HG03196 (cell line): ENCODE measurements at regions not wholly inside any gene's neighbourhood (a gene's known extent, or its start where the extent isn't known, plus 50 kb on each side); places are given as distances from the start of the nearest gene placed in this dataset.
"Not testable (repeated sequence)": the region's sequence is repeated elsewhere in the genome, so short reads cannot be mapped to it uniquely, and the experiment has no call there.

Experiments used
- ATAC-seq: cut with Tn5 transposase; IDR thresholded peaks from one replicate; pipeline ENCODE4 v1.9.1; 2021; ENCODE audit not compliant: unreplicated experiment

DNA sequence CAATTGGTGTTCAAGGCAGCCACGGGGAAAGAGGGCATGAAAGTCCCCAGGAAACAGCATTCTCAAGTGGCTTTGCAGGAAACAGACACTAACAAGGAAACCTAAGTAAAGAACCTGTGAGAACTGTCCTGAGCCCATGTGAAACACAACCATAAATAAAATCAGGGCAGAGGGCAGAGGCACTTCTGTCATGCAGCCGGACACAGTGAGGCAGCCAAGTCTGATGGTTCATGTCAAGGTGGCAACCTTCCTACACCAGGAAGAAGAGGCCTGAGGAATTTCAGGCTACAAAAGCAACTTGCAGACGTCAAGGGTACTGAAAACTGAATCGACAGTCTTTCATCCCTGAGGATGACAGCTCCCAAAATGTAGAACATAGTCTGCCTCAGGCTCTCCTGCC is 458.2 kb upstream of the NPVF start:
- ATAC-seq: no peak

DNA sequence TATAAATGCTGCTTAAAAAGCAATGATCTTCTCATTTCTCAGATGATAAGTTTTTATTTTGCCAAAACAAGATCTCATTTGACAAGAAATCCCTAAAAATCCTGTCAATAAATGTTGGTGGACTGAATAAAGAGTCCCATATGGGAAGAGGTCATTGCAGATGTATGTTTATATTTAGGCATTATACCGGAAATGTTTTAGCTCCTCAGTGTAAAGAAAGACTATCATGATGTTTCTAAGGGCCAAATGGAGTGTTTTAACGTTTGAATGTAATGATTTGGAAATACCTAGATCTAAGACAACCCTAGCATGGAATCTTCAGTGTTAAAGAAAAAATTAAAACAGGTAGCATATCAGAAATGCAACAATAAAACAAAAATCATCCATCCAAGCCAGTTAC is 457.8 kb upstream of the NFE2L3 start:
- ATAC-seq: no peak

DNA sequence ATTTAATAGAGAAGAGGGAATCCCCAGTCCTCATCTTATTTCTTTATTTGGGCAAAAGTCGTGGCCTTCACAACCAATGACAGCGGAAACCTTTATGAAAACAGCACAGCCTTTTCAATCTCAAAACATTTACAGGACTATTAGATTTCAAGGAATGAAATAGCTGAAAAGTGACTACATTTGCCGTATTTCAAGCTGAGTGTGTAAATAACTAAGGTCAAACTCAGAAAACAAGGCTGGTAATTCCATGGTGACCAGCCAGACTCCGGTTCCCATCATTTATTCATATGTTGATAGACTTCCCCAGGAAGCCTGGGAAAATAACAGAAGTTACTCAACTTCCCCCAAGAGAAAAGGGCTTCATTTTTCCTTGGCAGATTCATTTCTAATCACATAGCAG is 457.3 kb upstream of the NFE2L3 start:
- no peak for ATAC-seq

DNA sequence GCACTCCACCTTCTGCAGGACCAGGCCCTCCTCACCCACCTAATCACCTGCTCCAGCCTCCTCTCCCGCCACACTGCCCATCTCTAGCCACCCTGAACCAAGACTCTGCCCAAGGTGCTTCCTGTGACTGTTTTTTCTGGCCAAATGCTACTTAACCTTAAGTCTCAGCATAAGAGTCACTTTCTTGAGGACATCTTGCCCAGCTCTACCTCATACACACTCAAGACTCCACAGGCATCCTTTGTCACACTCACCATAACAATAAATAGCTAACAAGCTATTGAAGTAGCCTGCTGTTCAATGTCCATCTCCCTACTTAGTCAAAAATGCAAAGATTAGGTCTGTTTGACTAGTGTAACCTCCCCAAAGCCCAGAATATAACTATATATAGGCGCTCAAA is 455.4 kb upstream of the NFE2L3 start:
- ATAC-seq: no peak

DNA sequence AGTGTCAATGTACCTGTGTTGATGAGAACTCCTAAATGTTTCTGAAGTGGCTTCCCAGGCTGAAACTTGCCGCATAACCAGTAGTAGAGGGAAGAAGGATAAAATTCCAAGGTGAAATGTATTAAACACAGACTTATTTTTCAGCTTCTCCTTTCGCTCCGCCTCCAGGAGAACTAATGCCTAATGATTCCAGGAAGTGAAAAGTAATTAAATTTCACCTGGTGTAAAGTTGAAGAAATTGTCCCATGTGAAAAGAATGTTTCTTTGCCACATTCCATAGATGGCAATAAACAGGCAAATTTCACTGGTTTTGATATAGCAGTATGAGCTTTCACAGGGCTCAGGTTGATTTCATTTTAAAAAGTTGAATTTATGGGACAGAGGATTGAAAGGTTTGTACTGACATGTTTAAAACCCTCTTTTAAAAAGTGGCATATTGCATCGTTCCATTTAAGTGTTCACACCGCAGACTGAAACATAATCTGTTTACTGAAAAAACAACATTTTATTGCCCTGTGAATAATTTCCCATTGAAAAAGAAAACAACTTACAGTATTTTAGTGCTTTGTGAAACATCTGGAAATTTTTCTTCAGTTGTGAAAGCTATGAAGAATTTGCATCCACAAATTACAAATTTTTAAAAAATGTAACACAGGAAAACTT is 453.4 kb upstream of the NFE2L3 start:
- ATAC-seq: no peak

DNA sequence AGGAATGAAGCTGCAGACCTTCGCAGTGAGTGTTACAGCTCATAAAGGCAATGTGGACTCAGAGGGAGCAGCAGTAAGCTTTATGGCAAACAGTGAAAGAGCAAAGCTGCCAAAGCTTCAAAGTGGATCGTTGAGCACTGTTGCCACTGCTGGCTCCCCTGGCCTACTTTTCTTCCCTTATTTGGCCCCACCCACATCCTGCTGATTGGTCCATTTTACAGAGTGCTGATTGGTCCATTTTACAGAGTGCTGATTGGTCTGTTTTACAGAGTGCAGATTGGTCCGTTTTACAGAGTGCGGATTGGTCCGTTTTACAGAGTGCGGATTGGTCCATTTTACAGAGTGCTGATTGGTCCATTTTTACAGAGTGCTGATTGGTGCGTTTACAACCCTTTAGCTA is 451.9 kb upstream of the NFE2L3 start:
- not testable (repeated sequence) for ATAC-seq

DNA sequence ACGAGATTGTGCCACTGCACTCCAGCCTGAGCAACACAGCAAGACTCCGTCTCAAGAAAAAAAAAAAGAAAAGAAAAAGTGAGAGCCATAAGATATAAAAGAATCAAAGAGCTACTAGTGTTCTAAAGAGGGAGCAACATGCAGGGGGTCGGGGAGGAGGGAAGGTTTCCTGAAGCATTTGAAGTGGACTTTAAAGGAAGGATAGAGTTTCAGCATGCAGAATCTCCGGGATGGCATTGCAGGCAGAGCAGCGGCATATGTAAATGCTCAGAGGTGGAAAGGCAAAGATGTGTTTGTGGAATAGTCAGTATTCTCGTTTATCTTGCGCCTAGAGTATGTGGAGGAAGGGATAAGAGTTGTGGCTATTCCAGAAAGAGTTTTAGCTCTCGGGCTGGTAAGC is 447.6 kb upstream of the NFE2L3 start:
- ATAC-seq: no peak

DNA sequence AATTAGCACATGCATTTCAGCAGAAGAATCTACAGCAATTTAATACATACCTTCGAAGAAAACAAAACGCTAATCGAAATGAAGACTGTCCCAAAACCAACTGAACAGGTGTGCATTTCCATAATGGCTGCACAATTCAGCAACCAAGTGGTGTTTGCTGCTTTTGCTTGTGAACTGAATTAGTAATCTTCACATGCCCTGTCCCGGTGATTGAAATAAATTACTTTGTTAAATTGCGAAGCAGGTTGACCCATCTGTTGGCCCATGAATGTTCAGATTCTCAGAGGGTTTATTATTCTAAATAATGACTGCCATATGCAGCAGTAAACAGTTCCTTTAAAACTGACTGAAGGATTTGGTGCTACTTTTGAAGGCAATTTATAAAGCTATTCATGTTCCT is 445.2 kb upstream of the NFE2L3 start:
- no peak for ATAC-seq

DNA sequence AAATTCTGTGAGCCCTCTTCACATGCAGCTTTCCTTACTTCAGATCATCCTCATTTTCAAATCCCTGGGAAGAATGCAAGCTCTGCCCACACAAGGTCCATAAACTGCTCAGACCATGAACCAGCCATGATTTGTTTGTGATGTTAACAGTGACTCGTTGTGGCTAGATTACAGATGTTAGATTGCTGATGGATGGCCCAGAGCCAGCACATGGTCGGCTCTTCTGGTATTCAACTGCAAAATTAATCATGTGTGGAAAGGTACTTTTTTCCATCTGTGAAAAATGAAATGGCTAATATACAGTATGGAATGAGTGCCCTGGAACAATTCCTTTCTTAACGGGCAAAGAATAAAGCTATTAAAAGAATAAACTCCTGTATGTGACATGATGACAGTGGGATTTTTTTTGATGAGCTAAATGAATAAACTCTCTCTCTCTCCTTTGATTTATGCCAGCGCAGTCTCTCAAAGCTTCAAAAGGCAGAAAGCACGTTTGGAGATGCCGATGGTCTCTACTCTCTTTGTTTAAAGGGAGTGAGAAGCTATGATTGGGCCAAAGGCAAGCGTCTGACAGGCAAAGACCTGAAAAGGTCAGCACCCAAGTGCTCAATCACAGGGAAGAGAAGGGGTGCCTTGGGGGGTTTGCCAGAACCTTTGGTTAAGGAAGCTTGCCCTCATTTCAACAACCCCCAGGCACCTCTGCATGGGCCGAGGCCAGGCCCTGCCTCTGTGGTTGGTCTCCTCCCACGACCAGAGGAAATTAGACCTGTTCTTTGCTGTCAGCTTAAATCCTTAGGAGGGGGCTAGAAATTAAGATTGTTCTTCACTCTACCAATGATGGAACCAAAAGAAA is 444.0 kb upstream of the NFE2L3 start:
- no peak for ATAC-seq

DNA sequence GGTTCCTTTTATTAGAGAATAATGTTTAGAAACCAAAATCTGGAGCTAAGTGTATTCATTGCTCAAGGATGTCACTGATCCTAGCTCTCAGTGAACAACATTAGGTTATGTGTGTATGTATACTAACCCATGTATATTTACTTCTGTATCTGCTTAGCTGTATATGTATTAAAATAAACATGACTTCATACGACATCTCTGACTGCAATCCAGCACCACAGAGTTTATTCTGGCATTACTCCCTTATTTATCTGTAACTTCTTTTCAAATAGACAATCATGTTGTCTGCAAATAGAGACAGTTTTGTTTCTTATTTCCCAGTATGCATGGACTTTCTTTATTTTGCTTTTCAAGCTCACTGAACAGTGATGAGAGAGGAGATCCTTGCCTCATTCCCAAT is 441.0 kb upstream of the NFE2L3 start:
- no peak for ATAC-seq

DNA sequence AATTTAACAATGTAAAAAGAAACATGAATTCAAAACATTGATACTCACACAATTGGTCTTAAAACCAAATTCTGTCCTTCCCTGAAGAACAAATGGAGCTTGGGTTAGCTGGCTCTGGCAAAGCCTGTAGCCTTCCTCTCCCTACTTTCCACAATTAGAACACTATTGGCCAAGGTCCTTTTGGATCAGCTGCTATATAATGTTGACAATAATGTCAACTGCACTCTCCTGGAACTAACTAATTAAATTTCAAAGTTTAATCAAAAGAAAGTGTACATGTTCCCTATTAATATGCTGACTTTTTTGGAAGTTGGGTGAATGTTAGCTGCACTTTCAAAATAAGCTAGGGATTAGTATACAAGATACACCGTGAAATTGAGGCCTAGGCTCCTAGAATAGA is 440.1 kb upstream of the NFE2L3 start:
- no peak for ATAC-seq

DNA sequence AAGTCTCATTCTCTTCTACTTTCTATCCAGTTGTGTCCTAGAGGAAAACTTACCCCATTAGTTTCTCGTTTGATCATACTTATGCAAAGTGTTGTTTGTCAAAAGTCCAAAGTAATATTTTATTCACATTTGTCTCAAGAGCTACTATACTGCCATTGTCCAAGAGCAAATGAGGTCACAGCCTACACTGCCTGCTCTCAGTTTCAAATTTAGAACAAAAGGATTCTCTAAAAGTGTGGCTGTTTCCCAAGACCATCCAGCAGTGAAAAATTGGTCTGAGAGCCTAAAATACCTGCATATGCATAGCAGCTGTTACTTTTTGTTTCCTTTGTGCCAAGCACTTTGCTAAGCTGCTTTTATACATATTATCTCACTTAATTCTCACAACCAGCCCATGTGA is 439.5 kb upstream of the NFE2L3 start:
- no peak for ATAC-seq

DNA sequence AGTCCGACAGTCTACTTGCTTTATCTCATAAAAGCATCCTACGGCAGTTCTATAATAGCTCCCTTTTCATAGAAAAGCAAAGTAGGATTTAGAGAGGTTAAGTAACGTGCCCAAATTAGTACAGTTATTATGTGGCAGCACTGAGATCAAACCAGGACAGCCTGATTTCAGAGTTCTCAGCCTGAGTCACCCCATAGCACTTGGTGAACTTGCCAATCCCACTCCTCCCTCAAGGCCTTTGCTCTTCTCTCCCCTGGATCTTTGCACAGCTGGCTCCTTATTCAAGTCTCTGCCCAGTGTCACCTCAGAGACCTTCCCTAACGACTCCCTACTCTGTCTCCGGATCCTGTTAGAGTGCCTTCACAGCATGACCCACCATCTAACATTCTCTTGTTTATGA is 438.0 kb upstream of the NFE2L3 start:
- ATAC-seq: no peak

DNA sequence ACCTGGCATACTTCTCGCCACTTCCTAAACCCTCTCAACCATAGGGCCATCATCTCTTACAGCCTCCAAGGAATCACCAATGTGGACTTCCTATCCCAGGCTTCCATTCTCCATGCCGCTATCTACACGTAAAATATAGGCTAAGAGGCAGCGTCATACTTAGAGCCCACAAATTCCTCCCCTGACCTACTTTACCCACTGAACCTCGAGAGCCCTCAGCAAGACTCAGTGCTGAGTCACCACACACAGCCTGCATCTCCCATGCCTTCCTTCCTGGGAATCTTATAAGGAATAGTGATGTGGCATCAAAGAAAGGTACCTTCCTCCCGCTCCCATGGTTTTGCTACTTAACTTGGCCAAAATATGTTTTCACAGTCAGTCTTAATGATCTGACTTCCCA is 435.6 kb upstream of the NFE2L3 start:
- ATAC-seq: no peak

DNA sequence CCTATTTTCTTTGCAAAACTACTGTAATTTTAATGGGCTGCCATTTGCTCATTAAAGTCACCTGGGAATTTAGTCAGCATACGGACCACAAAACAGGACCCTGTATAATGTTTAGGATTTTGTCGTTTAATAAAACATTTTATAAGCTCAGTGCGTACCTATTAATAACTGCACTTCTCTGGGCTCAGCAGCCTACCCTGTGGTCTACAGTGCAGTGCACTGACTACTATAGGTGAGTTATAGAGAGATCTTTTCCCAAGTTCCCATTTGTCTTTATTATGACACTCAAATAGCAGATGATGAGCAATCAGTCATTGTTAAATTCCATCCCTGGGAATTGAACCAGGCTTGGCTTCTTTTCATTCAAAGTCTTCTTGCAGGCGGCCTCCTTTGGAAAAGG is 433.4 kb upstream of the NFE2L3 start:
- no peak for ATAC-seq

DNA sequence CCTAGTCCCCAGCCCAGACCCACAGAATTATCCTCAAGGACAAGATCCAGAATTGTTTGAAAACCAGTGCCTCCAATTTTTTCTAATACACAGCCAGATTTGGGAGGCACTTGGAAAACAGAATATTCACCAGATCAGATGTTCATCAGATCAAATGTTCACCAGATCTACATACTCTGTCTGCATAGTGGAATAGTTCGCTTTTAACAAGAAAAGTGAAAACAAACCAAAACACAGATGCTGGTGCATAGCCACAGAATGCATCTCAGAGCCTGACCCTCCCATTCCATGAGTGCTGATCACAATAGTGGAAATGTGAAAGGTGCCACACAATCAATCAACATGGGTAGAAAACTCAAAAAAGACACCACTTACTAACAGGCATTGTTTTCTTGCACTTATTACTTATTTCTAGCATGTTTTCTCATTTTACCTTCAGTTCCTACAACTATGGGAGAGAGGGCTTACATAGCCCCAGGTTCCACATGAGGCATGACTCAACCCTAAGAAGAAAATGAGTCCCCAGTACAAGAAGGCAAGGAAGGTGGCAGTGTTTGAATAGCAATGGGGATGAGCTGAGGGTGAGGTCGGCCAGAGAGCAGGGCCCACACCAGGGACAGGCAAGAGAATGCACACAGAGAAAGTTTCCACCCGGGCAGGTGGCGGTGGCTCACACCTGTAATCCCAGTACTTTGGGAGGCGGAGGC is 432.7 kb upstream of the NFE2L3 start:
- no peak for ATAC-seq

DNA sequence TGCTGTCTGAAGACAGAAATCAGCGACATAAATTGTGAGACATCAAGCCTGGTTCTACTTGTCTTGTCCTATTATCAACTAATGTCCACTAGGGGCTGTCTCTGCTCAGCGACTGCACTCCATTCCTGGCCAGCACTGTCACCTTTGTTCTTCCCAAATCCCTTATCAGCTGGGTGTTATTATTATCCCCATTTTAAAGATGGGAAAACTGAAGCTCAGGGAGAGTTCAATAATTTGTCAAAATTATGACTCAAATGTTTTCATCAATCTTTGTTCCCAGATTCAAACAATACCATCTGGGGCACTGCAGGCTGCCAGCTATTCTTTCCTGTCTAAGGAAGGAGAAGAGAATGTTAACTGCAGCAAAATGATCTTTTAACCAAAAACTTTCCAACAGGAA is 431.6 kb upstream of the NFE2L3 start:
- ATAC-seq: no peak

DNA sequence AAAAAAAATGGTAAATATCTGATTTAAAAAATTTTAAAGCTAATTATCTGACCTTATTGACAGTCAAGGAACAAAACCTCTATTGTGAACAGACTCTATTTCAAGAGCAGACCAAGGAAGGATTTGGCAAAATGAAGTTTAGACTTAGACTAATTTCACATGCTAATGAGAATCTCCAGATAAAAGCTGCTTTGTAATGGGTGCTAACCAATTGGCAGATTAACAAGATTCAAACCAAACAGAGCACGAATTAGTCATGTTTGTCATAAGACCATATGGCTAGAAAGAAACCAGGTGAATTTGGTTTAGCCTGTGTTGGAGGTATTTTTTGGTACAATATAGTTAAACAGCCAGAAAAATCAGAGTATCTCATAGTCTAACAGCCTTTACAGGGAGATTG is 429.1 kb upstream of the NFE2L3 start:
- ATAC-seq: no peak

DNA sequence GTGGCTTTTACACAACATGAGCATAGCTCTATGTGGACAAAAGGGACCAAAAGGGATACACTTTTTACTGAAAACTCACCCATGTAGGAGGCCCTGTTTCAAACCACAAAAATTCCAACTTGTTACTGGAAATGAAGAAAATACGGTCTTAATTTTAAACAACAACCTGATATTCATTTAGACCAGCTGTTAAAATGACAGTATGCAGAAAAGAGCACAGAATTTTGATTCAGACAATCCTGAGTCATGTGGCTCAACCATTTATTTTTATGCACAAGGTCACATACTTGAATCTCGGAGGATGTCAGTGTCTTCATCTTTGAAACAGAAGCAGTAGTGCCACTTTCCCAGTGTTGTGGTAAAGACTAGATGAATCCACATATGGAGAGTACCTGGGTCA is 426.5 kb upstream of the NFE2L3 start:
- no peak for ATAC-seq

DNA sequence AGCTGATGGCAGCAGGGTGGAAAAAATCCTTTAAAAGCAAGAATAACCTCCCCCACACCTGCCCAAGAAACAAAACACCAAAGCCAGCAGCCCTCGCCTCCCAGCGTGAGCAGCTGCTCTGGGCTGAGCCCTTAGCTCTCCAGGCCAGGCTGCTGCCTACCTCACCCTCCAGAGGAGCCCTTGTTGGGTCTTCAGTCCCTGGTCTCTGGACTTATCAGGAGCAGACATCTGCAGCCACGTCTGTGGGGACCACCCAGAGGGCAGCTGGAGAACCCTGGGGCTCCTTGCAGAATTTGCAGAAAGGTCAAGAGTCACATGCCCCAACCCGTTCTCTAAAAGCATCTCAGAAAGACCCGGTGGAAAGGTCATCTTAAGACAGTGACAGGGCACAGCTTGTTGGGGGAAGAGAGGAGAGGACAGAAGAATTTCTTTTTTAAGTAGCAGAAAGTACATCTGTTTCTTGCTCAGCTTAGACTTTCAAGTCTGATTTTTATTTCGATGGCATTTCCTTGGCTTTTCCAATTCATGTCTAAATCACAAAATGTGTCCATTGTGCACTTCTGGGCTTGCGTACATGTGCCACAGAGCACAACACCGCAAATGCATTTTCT is 425.7 kb upstream of the NFE2L3 start:
- ATAC-seq: no peak

DNA sequence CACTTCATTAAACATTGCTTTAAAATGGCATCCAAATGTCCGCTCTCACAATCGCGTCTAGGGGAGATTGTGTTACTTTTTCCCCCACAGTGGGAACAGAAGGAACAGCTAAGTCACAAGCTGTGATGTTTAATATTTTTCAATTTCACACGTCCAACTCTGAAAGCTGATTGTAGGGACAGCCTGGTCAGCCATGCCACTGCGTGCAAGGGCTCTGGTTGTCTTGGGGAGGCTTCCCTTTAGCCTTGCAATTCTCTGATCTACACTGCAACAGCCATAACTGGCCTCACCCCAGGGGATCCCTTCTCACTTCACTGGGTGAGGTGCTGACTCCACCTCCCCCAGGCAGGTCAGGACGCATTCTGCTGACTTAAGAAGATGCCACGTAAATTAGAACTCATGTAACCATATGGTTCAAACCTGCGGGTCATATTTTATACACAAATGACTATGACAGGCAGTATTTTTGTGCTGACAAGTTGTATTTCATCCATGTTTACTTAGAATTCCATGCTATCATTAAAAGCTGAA is 425.2 kb upstream of the NFE2L3 start:
- no peak for ATAC-seq
